IMR-90 (cell line): ENCODE measurements at regions not wholly inside any gene's neighbourhood (a gene's known extent, or its start where the extent isn't known, plus 50 kb on each side); places are given as distances from the start of the nearest gene placed in this dataset.
"Not testable (repeated sequence)": the region's sequence is repeated elsewhere in the genome, so short reads cannot be mapped to it uniquely, and the experiment has no call there.

Source experiments
- ATAC-seq: fragments of 200-7000 bp; cut with Tn5 transposase; 2 replicates; pipeline ENCODE4 v1.9.1; 2020; ENCODE audit warnings: low read depth, mild to moderate bottlenecking, moderate library complexity
- BruUV-seq: library from RNA; stranded (reverse); fragments of 400-500 nt; replicated peaks from 2 replicates; lab custom pipeline; 2021; lab: Mats Ljungman, UMichigan
- CTCF ChIA-PET: fragments of 300-600 bp; formaldehyde crosslinking; extraction: SDS; loops from one replicate; lab custom pipeline; 2021; ENCODE audit warnings: antibody characterized with exemption; lab: Yijun Ruan, JAX
- POLR2A ChIA-PET: fragments of 300-600 bp; sonication (Branson Sonifier 250); formaldehyde crosslinking; loops from one replicate; lab custom pipeline; 2022; ENCODE audit warnings: antibody characterized with exemption; ENCODE audit not compliant: unreplicated experiment; lab: Charles Lee
- DNase-seq: peaks from one replicate; pipeline ENCODE4 v3.0.0; 2013
- H2AFZ ChIP-seq: replicated peaks from 2 replicates; pipeline ENCODE3; 2013; ENCODE audit warnings: low read length, mild to moderate bottlenecking; ENCODE audit not compliant: poor library complexity
- H2AK5ac ChIP-seq: 2 replicates; pipeline ENCODE4 v1.6.1; 2013; ENCODE audit warnings: low read depth, low read length, inconsistent platforms
- H2AK9ac ChIP-seq: replicated peaks from 2 replicates; pipeline ENCODE3; 2013; ENCODE audit warnings: mild to moderate bottlenecking, low read depth, low read length, moderate library complexity; ENCODE audit not compliant: poor library complexity
- H2BK120ac ChIP-seq: 2 replicates; pipeline ENCODE4 v1.6.1; 2013; ENCODE audit warnings: low read depth, low read length, inconsistent platforms
- H2BK15ac ChIP-seq: 3 replicates; pipeline ENCODE4 v1.6.1; 2013; ENCODE audit warnings: low read depth, low read length, inconsistent platforms
- H2BK20ac ChIP-seq: 2 replicates; pipeline ENCODE4 v1.6.1; 2013; ENCODE audit warnings: low read depth, mild to moderate bottlenecking, inconsistent platforms, low read length, moderate library complexity
- H2BK5ac ChIP-seq: 2 replicates; pipeline ENCODE4 v1.6.1; 2013; ENCODE audit warnings: mild to moderate bottlenecking, low read depth, low read length, inconsistent platforms; ENCODE audit not compliant: poor library complexity, severe bottlenecking
- H3K14ac ChIP-seq: replicated peaks from 2 replicates; pipeline ENCODE4 v1.6.1; 2013; ENCODE audit warnings: low read depth, low read length, inconsistent platforms
- H3K18ac ChIP-seq: 2 replicates; pipeline ENCODE4 v1.6.1; 2013; ENCODE audit warnings: low read depth, low read length, control low read depth
- H3K23ac ChIP-seq: 2 replicates; pipeline ENCODE4 v1.6.1; 2013; ENCODE audit warnings: low read depth, low read length, inconsistent platforms
- H3K27ac ChIP-seq: 2 replicates; pipeline ENCODE4 v1.5.1; 2013; ENCODE audit warnings: mild to moderate bottlenecking, control low read depth, low read length; ENCODE audit not compliant: insufficient read depth
- H3K27me3 ChIP-seq: 2 replicates; pipeline ENCODE4 v1.6.1; 2013; ENCODE audit warnings: low read length; ENCODE audit not compliant: control insufficient read depth, insufficient read depth
- H3K36me3 ChIP-seq: 2 replicates; pipeline ENCODE4 v1.6.1; 2013; ENCODE audit warnings: low read length, mixed read lengths; ENCODE audit not compliant: control insufficient read depth, insufficient read depth
- H3K4ac ChIP-seq: 2 replicates; pipeline ENCODE4 v1.6.1; 2013; ENCODE audit warnings: low read depth, low read length, inconsistent platforms
- H3K4me1 ChIP-seq: 2 replicates; pipeline ENCODE4 v1.6.1; 2013; ENCODE audit warnings: low read length, mixed read lengths; ENCODE audit not compliant: control insufficient read depth, insufficient read depth
- H3K4me2 ChIP-seq: 2 replicates; pipeline ENCODE4 v1.6.1; 2013; ENCODE audit warnings: low read depth, mild to moderate bottlenecking, control low read depth, low read length, moderate library complexity
- H3K4me3 ChIP-seq: 2 replicates; pipeline ENCODE4 v1.5.1; 2013; ENCODE audit warnings: low read depth, mild to moderate bottlenecking, control low read depth, low read length, moderate library complexity; ENCODE audit not compliant: insufficient read depth
- H3K56ac ChIP-seq: 2 replicates; pipeline ENCODE4 v1.6.1; 2013; ENCODE audit warnings: low read length, inconsistent platforms; ENCODE audit not compliant: insufficient read depth; ENCODE audit errors: extremely low read depth
- H3K79me1 ChIP-seq, 2 experiments: 2 replicates each; pipeline ENCODE4 v1.6.1; 2013; ENCODE audit warnings: low read length in 2 of 2, inconsistent platforms in 1 of 2, low read depth in 1 of 2
- H3K9ac ChIP-seq: 2 replicates; pipeline ENCODE4 v1.6.1; 2013; ENCODE audit warnings: low read depth, low read length, control low read depth
- H3K9me1 ChIP-seq: 2 replicates; pipeline ENCODE4 v1.6.1; 2013; ENCODE audit warnings: low read length, inconsistent platforms; ENCODE audit not compliant: insufficient read depth
- H3K9me3 ChIP-seq: 2 replicates; pipeline ENCODE4 v1.6.1; 2013; ENCODE audit warnings: low read length; ENCODE audit not compliant: control insufficient read depth, insufficient read depth
- H4K20me1 ChIP-seq: 2 replicates; pipeline ENCODE4 v1.6.1; 2013; ENCODE audit warnings: low read length, inconsistent platforms; ENCODE audit not compliant: insufficient read depth
- H4K5ac ChIP-seq: 2 replicates; pipeline ENCODE4 v1.6.1; 2013; ENCODE audit warnings: mild to moderate bottlenecking, low read depth, low read length, control low read depth
- H4K8ac ChIP-seq, 2 experiments: 2 replicates each; pipeline ENCODE4 v1.6.1; 2013; ENCODE audit warnings: low read depth in 2 of 2, low read length in 2 of 2, control low read depth in 1 of 2, inconsistent platforms in 1 of 2
- H4K91ac ChIP-seq: 2 replicates; pipeline ENCODE4 v1.6.1; 2013; ENCODE audit warnings: low read depth, low read length, inconsistent platforms; ENCODE audit not compliant: insufficient read depth
- WGBS, 2 experiments: methylation state at CpG; one replicate each; pipeline versions ENCODE4 v1.1.5 to v1.1.7; 2013; ENCODE audit warnings: missing lambda C conversion rate in 2 of 2; ENCODE audit not compliant: insufficient read length in 1 of 2; ENCODE audit errors: extremely low coverage in 2 of 2; 5-methylcytosine and 5-hydroxymethylcytosine counted together
- dilution Hi-C: fragments of 300-500 bp; cut with HindIII; formaldehyde crosslinking; loops from one replicate; pipeline ENCODE4 v1.14.3; 2018; ENCODE audit warnings: low sequenced_read_pairs; ENCODE audit not compliant: unreplicated experiment
- in situ Hi-C: fragments of 300-500 bp; cut with MboI; formaldehyde crosslinking; loops from 3 replicates; pipeline ENCODE4 v1.14.3; 2019; ENCODE audit warnings: low sequenced_read_pairs, inconsistent platforms, mixed read lengths
- intact Hi-C: fragments of 100-400 bp; cut with micrococcal nuclease; formaldehyde crosslinking; loops from 2 replicates; pipeline ENCODE4 v1.10.0; 2022

DNA sequence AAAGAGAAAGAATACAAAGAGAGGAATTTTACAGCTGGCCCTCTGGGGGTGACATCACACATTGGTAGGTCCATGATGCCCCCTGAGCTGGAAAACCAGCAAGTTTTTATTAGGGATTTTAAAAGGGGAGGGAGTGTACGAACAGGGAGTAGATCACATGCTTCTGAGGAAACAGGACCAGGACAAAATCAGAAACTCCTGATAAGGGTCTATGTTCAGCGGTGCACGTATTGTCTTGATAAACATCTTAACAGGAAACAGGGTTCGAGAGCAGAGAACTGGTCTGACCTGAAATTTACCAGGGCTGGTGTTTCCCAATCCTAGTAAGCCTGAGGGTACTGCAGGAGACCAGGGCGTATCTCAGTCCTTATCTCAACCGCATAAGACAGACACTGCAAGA is 530.6 kb upstream of the ZNF717 start:
- in situ Hi-C loops, ATAC-seq, H4K5ac ChIP-seq, H2BK15ac ChIP-seq, H3K9ac ChIP-seq, H2BK5ac ChIP-seq, H4K20me1 ChIP-seq, H3K27ac ChIP-seq, H3K79me1 ChIP-seq, POLR2A ChIA-PET, H3K4me1 ChIP-seq, H3K4me2 ChIP-seq, H2AFZ ChIP-seq, H3K27me3 ChIP-seq, H3K4me3 ChIP-seq, H3K18ac ChIP-seq, H3K23ac ChIP-seq, BruUV-seq, H3K9me3 ChIP-seq, H4K8ac ChIP-seq, H3K56ac ChIP-seq, H3K9me1 ChIP-seq, H2AK5ac ChIP-seq, H2AK9ac ChIP-seq, H3K14ac ChIP-seq, H4K91ac ChIP-seq, dilution Hi-C loops, H3K4ac ChIP-seq, H3K36me3 ChIP-seq, CTCF ChIA-PET, H2BK20ac ChIP-seq, H2BK120ac ChIP-seq, DNase-seq: not testable (repeated sequence)
- WGBS, 2 experiments = no CpG with 5 or more reads among the region's 6 CpGs
- intact Hi-C loops = loop anchor here (10.0 kb wide), 1 partner anchor 89 kb away; no protein-coding TSS in a partner anchor
